Prostate gland (tissue), 2 donors: ENCODE measurements at regions not wholly inside any gene's neighbourhood (a gene's known extent, or its start where the extent isn't known, plus 50 kb on each side); places are given as distances from the start of the nearest gene placed in this dataset.
A peak's percentile ranks its signal among the peaks of the same experiment; 100 is the strongest.

Experiments
- DNase-seq: peaks from one replicate; pipeline ENCODE4 v3.0.0-alpha.2; 2019; ENCODE audit warnings: low spot score
- H3K27ac ChIP-seq, 2 donors: fragments of 200-600 bp; sonication (generic); 2 replicates each; pipeline ENCODE4 v1.5.1; 2017 to 2019
- H3K27me3 ChIP-seq: fragments of 200-600 bp; sonication (generic); replicated peaks from 2 replicates; pipeline ENCODE4 v1.5.1; 2019; ENCODE audit not compliant: insufficient read depth
- H3K36me3 ChIP-seq, 2 donors: fragments of 200-600 bp; sonication (generic); 1 replicate in 1 of 2; 2 replicates in 1 of 2; pipeline versions ENCODE4 v1.5.1 to v1.8.1; 2017 to 2019
- H3K4me1 ChIP-seq: fragments of 200-600 bp; sonication (generic); replicated peaks from 2 replicates; pipeline ENCODE4 v1.5.1; 2019
- H3K4me3 ChIP-seq, 2 donors: fragments of 200-600 bp; sonication (generic); 2 replicates each; pipeline ENCODE4 v1.5.1; 2017 to 2019
- H3K9me3 ChIP-seq: fragments of 200-600 bp; sonication (generic); 2 replicates; pipeline ENCODE4 v1.5.1; 2017
- POLR2A ChIP-seq: fragments of 450-650 bp; IDR thresholded peaks from one replicate; pipeline ENCODE4 v1.6.1; 2016; ENCODE audit warnings: antibody characterized with exemption, mild to moderate bottlenecking
- POLR2AphosphoS5 ChIP-seq: sonication (generic); formaldehyde crosslinking; IDR thresholded peaks from one replicate; pipeline ENCODE4 v1.6.1; 2017; ENCODE audit warnings: antibody characterized with exemption
- WGBS: methylation state at CpG from one replicate; pipeline ENCODE4 v1.1.5; 2018; 5-methylcytosine and 5-hydroxymethylcytosine counted together
- intact Hi-C: fragments of 100-400 bp; cut with DNase I; formaldehyde crosslinking; loops from one replicate; pipeline ENCODE4 v1.14.2; 2022
- TF ChIP-seq, protein P1 (sequence below), 4 experiments: fragments of 200-600 bp in 2 of 4; fragments of 450-650 bp in 2 of 4; sonication (generic) in 2 of 4; IDR thresholded peaks; 1 replicate in 3 of 4; 2 replicates in 1 of 4; pipeline ENCODE4 v1.5.1; 2016 to 2019; ENCODE audit warnings: antibody characterized with exemption in 4 of 4, mild to moderate bottlenecking in 2 of 4, moderate library complexity in 2 of 4

- Histone ChIP-seq H3K4me1 (no peaks in the 10 kb centered on the region), H3K36me3 (no peaks in the 10 kb centered on the region), H3K27ac (no peak overlapping the region), H3K4me3 (no peak overlapping the region), H3K27me3 (no peaks in the 10 kb centered on the region), H3K9me3 (no peaks in the 10 kb centered on the region)
- intact Hi-C loops, result no loop called here
- TF ChIP-seq, protein P1, sequence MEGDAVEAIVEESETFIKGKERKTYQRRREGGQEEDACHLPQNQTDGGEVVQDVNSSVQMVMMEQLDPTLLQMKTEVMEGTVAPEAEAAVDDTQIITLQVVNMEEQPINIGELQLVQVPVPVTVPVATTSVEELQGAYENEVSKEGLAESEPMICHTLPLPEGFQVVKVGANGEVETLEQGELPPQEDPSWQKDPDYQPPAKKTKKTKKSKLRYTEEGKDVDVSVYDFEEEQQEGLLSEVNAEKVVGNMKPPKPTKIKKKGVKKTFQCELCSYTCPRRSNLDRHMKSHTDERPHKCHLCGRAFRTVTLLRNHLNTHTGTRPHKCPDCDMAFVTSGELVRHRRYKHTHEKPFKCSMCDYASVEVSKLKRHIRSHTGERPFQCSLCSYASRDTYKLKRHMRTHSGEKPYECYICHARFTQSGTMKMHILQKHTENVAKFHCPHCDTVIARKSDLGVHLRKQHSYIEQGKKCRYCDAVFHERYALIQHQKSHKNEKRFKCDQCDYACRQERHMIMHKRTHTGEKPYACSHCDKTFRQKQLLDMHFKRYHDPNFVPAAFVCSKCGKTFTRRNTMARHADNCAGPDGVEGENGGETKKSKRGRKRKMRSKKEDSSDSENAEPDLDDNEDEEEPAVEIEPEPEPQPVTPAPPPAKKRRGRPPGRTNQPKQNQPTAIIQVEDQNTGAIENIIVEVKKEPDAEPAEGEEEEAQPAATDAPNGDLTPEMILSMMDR (IDR thresholded peaks at IDR 0.05), result no peak
- TF ChIP-seq POLR2A (no peak), POLR2AphosphoS5 (no peak)
- WGBS, result 33% methylated on average over 3 of the region's 3 CpGs
- DNase-seq, result no peak
Observed at GRCh38 chr10:53406532-53406931, 633.9 kb upstream of the MBL2 start.

GRCh38 chr10:53403688-53404087, 631.1 kb upstream of the MBL2 start:
- DNase-seq, result peak; percentile 7
- TF ChIP-seq POLR2AphosphoS5 (no peak), POLR2A (no peak)
- TF ChIP-seq, protein P1 (IDR thresholded peaks at IDR 0.05), result no peak
- 60% methylated on average over 4 of the region's 4 CpGs for WGBS
- no peaks in the 10 kb centered on the region for H3K4me1 ChIP-seq
- no peaks in the 10 kb centered on the region for H3K27me3 ChIP-seq
- H3K4me3 ChIP-seq, result no peak overlapping the region
- no peaks in the 10 kb centered on the region for H3K36me3 ChIP-seq
- no peaks in the 10 kb centered on the region for H3K9me3 ChIP-seq
- H3K27ac ChIP-seq, result no peak overlapping the region
- intact Hi-C loops, result no loop called here

DNA sequence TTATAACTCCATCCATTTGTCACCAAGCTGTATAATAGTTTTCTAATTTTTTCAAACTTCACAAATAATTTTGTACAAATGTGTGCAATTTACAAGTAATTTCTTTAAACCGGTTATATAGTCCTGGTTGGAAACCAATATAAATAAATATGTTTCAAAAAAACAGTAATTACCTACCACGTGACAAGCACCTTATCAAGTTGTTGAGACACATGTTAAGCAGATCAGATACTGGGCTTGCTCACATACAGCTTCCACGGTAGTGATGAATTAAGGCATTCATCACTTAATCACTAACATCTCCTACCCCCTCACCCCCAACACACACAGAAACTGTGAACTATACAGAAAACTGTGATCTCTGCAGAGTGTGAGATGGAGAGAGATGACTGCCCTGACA, 630.0 kb upstream of the MBL2 start:
- no peaks in the 10 kb centered on the region for H3K4me1 ChIP-seq
- no peak overlapping the region for H3K27ac ChIP-seq
- 74% methylated on average over 3 of the region's 3 CpGs for WGBS
- H3K27me3 ChIP-seq, result no peaks in the 10 kb centered on the region
- no peaks in the 10 kb centered on the region for H3K36me3 ChIP-seq
- H3K4me3 ChIP-seq, result no peak overlapping the region
- TF ChIP-seq POLR2AphosphoS5, result no peak
- TF ChIP-seq POLR2A, result no peak
- H3K9me3 ChIP-seq, result no peaks in the 10 kb centered on the region
- intact Hi-C loops, result no loop called here
- DNase-seq, result no peak

DNA sequence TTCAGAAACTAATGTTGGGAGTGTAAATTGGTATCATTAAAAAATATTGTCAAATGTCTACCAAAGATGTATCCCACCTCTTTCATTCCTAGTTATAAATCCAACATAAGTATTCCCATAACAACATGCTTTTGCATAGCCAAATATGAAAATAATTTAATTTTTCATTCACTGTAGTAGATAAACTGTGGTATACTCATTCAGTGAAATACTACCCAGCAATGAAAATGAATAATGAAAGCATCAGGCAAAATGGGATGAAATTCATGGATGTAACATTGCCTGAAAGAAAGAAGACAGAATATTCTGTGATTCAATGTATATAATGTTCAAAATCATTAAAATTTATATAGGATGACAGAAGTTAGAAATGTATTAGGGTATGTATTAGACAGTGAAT, 629.0 kb upstream of the MBL2 start:
- no peak overlapping the region for H3K27ac ChIP-seq
- no peaks in the 10 kb centered on the region for H3K9me3 ChIP-seq
- H3K4me1 ChIP-seq, result no peaks in the 10 kb centered on the region
- no peak for DNase-seq
- no peak overlapping the region for H3K4me3 ChIP-seq
- TF ChIP-seq POLR2A, result no peak
- TF ChIP-seq, protein P1 (IDR thresholded peaks at IDR 0.05), result no peak
- TF ChIP-seq POLR2AphosphoS5, result no peak
- H3K27me3 ChIP-seq, result no peaks in the 10 kb centered on the region
- no peaks in the 10 kb centered on the region for H3K36me3 ChIP-seq
- intact Hi-C loops, result no loop called here

- H3K27me3 ChIP-seq, result no peaks in the 10 kb centered on the region
- no peaks in the 10 kb centered on the region for H3K36me3 ChIP-seq
- no peak overlapping the region for H3K4me3 ChIP-seq
- 69% methylated on average over 2 of the region's 2 CpGs for WGBS
- no peaks in the 10 kb centered on the region for H3K4me1 ChIP-seq
- intact Hi-C loops, result no loop called here
- H3K27ac ChIP-seq, result no peak overlapping the region
- no peak for DNase-seq
- TF ChIP-seq, protein P1 (IDR thresholded peaks at IDR 0.05), result no peak
- TF ChIP-seq POLR2A, result no peak
- no peak for TF ChIP-seq POLR2AphosphoS5
- no peaks in the 10 kb centered on the region for H3K9me3 ChIP-seq
Observed at GRCh38 chr10:53396876-53397275, 624.3 kb upstream of the MBL2 start.
